ENCODE measurements at regions not wholly inside any gene's neighbourhood (a gene's known extent, or its start where the extent isn't known, plus 50 kb on each side); places are given as distances from the start of the nearest gene placed in this dataset.

GRCh38 chr6:102717252-102717651 is 1323.7 kb downstream of the GRIK2 start:
- CTCF ChIA-PET, result no interaction called here
- DNase-seq (ENCODE audit: low spot score) (no peak), ATAC-seq (no peak)
- no peaks in the 10 kb centered on the region for H3K9me3 Mint-ChIP-seq
- no peaks in the 10 kb centered on the region for H3K27me3 Mint-ChIP-seq (ENCODE audit: low read depth)
- no peak overlapping the region for H3K27ac Mint-ChIP-seq
- POLR2A ChIA-PET, result no interaction called here
- H3K4me1 Mint-ChIP-seq, result peaks cover 19% of the 10 kb centered on the region
- TF ChIP-seq STAT6 (CRISPR knock-in tag; conservative IDR thresholded peaks at IDR 0.05; ENCODE audit: low read depth) (no peak), TCF7 (CRISPR knock-in tag; IDR thresholded peaks at IDR 0.05; ENCODE audit: low read depth) (no peak)
- H3K4me3 Mint-ChIP-seq, result no peak overlapping the region
- no peaks in the 10 kb centered on the region for H3K36me3 Mint-ChIP-seq

- no peak for TF ChIP-seq OVOL2 (CRISPR knock-in tag; IDR thresholded peaks at IDR 0.05; ENCODE audit: borderline replicate concordance)
- TF ChIP-seq ZNF219 (CRISPR knock-in tag; IDR thresholded peaks at IDR 0.05; ENCODE audit: borderline replicate concordance), result no peak
- no peak for TF ChIP-seq ZNF138 (CRISPR knock-in tag; conservative IDR thresholded peaks at IDR 0.05)
- no peak for TF ChIP-seq NFYB (CRISPR knock-in tag; conservative IDR thresholded peaks at IDR 0.05; ENCODE audit: low read depth)
- TF ChIP-seq ATF3 (CRISPR knock-in tag; conservative IDR thresholded peaks at IDR 0.05), result no peak
- no peak for TF ChIP-seq ZNF121 (CRISPR knock-in tag; IDR thresholded peaks at IDR 0.05)
- no peak for TF ChIP-seq ZBTB43 (CRISPR knock-in tag; IDR thresholded peaks at IDR 0.05)
- TF ChIP-seq CDX4 (CRISPR knock-in tag; IDR thresholded peaks at IDR 0.05; ENCODE audit: borderline replicate concordance), result no peak
- TF ChIP-seq TP53 (CRISPR knock-in tag; IDR thresholded peaks at IDR 0.05), result no peak
- no peak for TF ChIP-seq ZNF532 (CRISPR knock-in tag; IDR thresholded peaks at IDR 0.05; ENCODE audit: borderline replicate concordance)
- no peak for TF ChIP-seq NR2C2 (CRISPR knock-in tag; IDR thresholded peaks at IDR 0.05)
- TF ChIP-seq E2F5 (CRISPR knock-in tag; IDR thresholded peaks at IDR 0.05), result no peak
- TF ChIP-seq SP1 (CRISPR knock-in tag; conservative IDR thresholded peaks at IDR 0.05), result no peak
- TF ChIP-seq CREM (CRISPR knock-in tag; IDR thresholded peaks at IDR 0.05), result no peak
- no peak for TF ChIP-seq SOX15 (CRISPR knock-in tag; IDR thresholded peaks at IDR 0.05)
- TF ChIP-seq CTCF (IDR thresholded peaks at IDR 0.05), result no peak
- ATAC-seq (no peak), DNase-seq (ENCODE audit: low spot score) (no peak)
- ChIA-PET POLR2A (no interaction called here), CTCF (no interaction called here)
- H3K27me3 Mint-ChIP-seq (ENCODE audit: low read depth), result no peaks in the 10 kb centered on the region
- no peaks in the 10 kb centered on the region for H3K36me3 Mint-ChIP-seq
- H3K4me3 Mint-ChIP-seq, result no peak overlapping the region
- H3K4me1 Mint-ChIP-seq, result no peaks in the 10 kb centered on the region
- H3K27ac Mint-ChIP-seq, result no peak overlapping the region
- H3K9me3 Mint-ChIP-seq, result no peaks in the 10 kb centered on the region
Observed at GRCh38 chr6:102701019-102701418, 1307.5 kb downstream of the GRIK2 start.

All from WTC11 (cell line).